LoVo (cell line): ENCODE measurements at regions not wholly inside any gene's neighbourhood (a gene's known extent, or its start where the extent isn't known, plus 50 kb on each side); places are given as distances from the start of the nearest gene placed in this dataset.
"Not testable (repeated sequence)": the region's sequence is repeated elsewhere in the genome, so short reads cannot be mapped to it uniquely, and the experiment has no call there.

Source experiments
- DNase-seq: peaks from one replicate; pipeline ENCODE4 v3.0.0-alpha.2; 2016; ENCODE audit warnings: low spot score

DNA sequence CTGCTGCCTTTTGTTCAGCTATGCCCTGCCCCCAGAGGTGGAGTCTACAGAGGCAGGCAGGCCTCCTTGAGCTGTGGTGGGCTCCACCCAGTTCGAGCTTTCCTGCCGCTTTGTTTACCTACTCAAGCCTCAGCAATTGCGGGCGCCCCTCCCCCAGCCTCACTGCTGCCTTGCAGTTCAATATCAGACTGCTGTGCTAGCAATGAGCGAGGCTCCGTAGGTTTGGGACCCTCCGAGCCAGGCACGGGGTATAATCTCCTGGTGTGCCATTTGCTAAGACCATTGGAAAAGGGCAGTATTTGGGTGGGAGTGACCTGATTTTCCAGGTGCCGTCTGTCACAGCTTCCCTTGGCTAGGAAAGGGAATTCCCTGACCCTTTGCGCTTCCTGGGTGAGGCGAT is 51.9 kb downstream of the DIPK2A start:
- DNase-seq: not testable (repeated sequence)

DNA sequence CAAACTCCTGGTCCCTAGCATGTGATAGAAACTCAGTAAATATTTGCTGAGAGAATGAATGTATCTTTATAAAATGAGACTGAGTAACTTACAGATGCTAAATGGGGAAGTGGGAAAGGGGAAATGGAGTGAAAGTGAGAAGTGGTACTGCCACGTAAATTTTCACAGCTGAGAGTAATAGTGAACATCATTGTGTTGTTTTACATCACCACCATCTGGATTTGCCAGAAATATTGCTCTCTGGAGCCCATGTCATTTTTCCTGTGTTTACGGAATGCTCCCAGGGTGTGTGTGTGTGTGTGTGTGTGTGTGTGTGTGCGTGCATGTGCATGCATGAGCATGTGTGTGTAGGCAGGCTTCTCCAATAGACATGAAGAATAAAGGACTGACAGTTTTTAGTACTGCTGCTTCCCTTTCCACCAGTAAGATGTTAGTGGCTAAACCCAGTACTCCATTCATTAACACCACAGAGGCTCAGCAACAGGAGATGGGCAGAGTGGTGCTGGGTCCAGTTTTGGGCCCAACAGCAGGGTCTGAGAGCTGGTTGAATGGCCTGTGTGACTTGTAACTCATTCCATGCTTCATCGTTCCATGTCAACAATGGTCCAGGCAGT is 57.3 kb downstream of the DIPK2A start:
- no peak for DNase-seq

DNA sequence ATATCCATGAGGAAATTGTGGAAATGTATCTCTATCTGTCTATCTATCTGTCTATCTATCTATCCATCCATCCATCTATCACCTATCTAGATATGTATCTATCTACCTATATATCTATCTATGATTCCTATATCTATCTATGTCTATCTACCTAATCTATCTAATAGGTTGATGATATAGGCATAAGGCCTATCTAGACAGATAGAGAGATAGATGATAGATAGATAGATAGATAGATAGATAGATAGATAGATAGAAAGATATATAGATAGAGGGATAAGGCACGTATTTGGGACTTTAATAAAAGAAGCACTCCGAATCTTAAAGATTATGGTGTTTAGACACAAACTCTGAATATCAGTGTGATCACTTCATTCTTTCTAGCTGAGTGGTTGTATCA is 58.1 kb downstream of the DIPK2A start:
- DNase-seq: no peak

DNA sequence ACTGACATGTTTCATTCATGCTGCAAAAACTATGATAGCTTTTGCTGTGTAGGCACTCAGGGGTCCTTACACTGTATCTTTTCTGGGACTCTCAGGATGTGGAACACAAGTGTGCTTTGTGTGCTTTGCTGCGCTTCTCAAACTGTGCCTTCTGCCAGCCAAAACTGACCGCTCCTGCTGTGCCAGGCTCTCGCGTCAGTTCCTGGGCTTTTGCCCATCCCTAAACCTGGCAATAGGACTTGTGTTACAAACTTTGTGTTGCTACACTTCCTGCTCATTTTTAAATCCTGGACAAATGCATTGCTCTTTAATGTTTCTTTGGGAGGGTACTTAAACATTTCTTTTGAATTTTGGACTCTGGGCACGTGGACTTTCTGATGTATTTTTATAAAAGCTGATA is 60.3 kb downstream of the DIPK2A start:
- DNase-seq: no peak

DNA sequence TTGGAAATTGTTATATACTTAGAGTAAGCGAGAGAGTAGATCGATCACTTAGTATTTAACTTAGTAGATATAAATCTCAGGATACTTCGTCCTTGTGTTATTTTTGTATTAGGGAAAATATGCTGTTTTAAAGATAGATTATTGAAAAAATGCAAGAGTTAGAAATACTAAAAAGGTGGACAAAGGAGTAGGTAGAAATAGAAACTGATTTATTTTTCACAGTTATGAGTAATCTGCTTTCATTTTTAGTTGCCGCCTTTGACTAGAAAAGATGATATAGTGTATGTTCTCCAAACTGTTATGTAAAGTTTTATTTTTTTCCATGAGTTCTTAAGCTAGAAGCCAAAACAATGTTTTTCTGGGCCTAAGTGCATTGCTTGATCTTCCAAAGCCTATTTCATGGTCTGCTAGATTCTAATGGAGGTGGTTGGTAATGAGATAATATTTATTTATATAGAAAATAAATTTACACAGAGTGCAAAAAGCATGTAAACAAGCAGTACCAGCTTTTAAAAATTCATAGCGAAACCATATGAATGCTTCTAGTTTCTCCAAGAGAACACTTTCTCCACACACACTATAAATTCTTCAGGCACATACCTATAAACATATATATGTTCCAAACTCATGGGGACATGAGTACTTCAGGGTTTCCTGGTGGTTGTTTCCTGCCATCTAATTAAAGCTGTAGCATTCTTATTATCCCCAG is 61.1 kb downstream of the DIPK2A start:
- no peak for DNase-seq

DNA sequence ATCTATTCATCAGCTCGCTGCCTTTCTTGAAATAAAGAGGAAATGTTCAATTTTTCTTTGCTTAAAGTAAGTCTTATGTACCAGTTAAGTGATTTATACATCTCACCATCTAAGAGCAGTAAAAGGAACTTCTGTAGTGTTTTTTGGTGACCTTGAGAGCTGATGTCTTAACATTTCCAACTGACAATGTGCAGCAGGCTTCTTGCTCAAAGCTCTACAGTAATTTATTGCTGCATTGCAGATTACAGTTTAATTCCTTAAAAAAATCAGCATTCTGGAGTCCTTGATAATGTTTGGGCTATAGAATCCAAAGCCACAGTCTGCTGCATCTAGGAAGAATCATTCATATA is 61.6 kb downstream of the DIPK2A start:
- DNase-seq: no peak

DNA sequence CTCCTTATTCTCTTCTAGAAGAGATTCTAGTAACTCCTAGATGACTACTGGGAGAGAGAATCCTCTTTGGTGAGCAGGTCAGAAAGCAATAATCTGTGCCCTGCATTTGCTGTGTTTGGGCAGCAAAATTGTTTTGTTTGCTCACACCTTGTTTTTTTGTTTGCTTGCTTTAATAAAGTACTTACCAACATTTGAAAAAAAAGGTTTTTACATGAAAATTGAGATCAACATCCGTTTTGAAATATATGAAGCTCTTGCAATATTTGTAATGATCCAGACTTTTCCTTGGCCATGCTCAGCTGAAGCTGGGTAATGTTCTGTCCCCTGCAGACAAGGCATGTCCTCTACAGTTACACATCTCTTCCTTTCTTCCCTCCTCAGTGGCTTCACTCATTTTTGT is 62.2 kb downstream of the DIPK2A start:
- no peak for DNase-seq

DNA sequence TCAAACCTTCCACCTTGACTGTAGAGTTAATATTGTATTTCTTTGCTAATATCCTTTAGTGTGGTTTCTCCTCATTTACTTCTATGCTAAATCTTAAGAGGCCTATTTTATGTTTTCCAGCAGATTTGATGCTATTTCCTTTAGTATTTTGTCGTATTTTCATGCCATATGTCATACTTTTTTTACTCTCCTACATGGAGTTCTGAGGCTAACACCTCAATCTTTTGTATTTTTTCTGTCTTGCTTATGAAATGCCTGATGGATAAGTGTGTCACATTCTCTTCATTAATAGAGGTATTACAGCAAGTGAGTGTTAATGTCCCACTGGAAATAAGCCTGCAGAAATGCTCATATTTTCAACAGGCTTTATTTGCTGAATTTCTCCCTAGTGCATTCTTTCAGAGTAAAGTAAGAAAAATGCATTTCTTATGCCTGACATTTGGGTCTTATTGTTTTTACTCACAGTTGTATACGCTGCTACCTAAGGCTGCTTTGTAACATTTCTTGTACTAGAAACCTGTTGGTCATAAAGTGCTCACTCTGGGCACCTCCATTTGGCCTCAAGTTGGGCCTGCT is 63.2 kb downstream of the DIPK2A start:
- no peak for DNase-seq

DNA sequence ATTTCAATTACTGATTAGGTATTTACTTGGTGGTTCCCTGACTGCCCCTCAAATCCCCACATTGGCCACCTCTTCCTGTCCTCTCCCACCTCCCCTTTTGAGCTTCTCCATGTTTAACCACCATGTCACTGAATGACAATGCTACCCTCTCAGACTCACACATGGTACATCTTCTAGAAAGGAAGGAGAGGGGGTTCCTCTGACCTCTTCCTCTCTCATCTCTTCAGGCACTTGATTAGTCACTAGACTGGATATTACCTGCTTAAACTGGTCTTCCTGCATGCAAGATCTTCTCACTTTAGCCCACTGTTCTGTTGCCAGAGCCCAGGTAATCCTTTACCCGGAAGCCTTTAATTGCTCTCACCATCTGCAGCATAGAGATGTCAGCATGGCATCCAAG is 64.9 kb downstream of the DIPK2A start:
- no peak for DNase-seq

DNA sequence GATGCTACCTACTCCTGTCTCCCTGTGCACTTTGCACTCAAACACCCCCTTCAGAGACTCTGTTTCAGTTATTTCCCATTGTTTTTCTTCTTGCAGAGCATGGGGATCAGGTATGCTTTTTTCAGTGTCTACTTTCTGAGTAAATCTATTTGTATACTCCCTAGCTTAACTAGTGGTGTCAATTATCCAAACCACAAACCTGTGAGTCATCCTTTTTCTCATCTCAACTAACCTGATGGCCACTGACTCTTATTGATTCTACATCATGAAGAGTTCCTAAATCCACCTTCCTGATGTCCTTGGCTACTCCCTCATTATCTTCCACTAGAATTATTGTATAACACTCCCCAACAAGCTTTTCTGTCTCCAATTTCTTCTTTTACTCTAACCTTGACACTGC is 68.0 kb downstream of the DIPK2A start:
- no peak for DNase-seq

DNA sequence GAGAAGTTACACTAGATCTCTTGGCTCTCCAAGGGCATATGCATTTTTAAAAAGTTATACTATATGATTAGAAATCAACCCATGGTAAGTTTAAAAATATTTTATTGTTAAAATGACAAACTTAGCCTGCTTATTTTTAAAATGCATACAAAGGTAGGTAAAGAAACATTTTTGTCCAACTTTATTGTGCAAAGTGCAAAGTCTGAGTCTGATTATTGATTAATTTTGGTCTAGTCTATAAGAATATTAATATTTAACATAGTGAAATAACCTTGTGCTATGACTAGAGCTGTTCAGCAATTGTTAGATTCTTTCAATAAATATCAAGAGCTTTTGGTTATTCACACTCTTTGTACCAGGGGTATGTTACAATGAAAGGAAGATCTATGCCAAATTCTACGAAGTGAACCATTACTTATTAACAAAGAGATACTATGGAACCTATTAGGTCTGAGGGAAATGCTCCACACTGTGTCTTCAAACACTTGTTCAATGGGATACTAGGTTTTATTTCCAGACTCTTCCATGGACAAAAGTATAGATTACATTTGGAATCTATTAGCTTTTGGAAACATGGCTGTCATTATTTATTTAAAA is 70.4 kb downstream of the DIPK2A start:
- no peak for DNase-seq

DNA sequence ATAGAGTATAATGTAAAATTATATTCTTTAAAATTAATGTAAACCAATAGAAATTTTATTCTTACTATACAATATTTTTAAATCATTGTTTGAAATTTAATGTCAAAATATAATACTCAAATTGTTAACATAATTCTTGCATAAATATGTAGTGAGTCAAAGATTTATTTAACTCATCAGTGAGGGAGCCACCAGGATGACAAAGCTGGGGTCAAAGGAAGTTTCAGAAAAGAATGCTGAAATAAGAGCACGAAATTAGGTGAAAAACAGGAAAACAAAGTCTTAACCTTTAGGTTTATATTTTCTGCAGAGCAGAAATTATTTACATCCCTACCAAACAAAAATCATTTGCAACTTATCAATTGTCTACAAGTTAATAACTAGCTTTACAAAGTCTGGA is 74.1 kb downstream of the DIPK2A start:
- no peak for DNase-seq

DNA sequence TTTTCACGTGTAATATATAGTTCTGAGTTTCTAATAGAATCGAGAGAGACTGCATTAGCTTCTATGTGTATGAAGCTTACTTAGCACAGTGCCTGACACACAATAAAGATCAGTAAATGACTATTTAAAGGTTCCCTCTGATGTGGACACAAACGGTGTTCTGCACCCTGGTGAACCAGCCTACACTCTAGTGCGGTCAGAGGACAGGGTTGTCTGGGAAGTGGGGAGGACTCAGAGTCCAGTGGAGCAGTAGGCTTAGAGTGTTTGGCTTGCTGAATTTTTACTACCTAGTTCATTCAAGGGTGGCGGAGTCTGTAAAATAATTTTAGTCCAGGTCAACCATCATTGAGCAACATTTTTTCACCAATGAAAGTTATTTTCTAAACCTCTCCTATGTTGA is 77.8 kb downstream of the DIPK2A start:
- no peak for DNase-seq

DNA sequence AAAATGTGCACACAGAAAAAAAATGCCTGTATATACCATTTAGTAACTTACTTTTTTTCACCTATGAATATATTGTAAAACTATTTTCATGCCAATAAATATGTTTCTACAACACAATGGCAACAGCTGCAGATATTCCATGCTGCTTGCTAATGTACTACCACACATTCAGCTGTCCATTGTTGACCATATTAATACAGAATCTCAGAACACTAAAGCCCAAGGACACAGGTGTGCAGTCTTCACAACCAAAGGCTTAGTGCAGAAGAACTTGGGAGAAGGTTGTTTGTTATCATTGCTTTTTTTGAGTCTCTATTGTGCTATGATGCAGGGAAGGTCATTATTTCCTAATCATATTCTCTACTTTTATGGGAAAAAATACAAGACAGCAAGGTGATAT is 79.6 kb downstream of the DIPK2A start:
- DNase-seq: no peak

DNA sequence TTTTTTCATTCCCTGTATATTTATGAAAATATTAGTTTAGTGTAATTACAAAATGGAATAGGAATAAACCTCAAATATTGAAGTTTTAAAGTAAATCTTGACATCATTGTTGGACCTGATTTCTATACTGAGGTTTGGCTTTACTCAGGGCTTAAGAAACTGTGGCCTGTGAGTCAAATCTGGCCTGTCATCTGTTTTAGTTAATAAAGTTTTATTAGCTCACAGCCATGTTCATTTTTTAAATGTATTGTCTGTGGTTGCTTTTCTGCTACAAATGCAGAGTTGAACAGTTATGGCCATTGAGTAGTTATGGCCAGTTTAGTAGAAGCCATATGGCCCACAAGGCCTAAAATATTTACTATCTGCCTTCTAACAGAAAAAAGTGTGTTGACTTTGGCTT is 80.7 kb downstream of the DIPK2A start:
- no peak for DNase-seq

DNA sequence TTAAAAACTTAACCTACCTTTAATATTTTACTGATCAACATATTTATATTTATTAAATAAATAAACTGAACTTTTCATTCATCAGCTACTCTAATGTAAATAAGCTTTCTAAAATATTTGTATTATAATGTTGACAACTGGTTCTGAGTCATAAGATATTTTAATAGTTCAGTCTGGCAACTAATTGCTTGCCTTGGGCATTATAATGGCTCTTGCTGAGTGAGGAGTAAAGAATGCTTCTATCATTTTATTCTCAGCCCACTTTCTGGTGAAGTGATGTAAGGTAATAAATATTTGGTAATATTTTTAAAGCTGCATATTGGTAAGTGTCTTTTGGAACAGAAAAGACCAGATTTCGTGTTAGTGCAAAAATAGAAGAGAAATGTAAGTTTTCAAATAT is 81.5 kb downstream of the DIPK2A start:
- no peak for DNase-seq

DNA sequence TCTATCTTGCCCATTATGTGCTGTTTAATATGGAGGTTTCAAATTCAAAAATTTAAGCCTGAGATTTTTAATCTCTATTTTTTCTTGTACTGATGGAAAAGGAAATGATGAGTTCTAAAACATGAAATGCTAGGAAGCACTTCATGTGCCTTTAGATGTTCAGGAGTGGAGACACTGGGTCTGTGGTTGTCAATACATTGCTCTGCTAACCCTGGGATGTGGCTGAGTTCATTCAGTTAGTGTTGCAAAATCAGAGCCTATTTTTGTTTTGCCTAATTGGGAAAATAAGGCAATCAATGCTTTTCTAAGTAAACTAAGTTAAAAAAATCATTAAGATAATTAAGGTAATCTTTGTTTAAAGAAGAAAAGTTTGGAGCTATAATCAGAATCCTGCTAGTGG is 83.1 kb downstream of the DIPK2A start:
- DNase-seq: no peak

DNA sequence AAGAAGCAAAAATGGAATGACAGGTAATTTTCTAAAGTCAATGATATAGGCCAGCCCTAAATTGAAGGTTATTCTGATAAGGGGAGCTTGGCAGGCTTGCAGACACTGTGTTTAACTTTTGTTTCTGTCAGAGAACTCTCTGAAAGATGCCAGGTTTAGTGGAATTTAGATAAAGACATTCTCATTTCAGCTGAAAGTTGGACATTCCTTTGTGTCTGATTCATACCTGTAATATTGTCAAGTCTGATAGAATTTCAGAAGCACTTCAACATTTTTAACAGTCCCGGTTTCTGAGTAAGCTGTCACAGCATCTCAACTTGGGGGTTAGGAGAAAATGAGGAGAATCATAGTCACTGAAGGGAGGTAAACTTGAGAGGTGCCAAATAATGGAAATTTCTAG is 84.0 kb downstream of the DIPK2A start:
- DNase-seq: no peak

DNA sequence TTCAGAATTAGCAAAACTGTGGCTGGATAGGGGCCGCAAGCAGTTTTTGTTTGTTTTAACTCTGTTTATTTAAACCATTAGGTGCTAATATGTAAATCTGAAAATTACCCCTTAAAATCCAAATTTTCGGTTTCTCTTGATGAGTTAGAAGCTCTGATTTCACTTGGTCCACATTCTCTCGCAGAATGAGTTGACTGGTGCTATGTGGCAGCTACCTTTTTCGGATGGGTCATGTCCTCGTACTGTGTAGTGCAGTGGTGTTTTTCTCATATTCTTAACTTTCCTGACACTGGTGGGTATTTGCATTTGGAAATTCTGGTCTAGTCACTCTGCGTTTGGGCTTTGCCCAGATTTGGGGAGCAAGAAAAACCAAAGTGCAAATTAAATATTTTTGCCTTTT is 87.1 kb downstream of the DIPK2A start:
- no peak for DNase-seq

DNA sequence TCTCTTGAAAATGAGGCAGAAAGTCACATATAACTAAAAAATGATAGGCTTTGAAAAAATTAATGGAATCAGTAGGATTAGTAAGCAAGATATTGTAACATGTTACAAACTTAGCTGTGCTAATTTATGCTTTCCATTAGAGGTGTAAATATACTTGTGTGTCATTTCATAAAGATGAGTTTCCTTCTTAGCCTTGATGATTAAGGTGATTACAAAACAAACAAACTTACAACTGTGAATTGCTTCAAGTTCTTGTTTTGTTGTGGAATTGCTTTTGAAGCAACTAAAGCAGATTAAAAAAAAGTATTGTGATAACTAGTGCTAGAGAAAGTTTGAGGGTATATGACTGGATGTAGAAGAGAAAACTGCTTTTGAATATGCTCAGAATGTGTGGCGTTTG is 87.9 kb downstream of the DIPK2A start:
- no peak for DNase-seq

DNA sequence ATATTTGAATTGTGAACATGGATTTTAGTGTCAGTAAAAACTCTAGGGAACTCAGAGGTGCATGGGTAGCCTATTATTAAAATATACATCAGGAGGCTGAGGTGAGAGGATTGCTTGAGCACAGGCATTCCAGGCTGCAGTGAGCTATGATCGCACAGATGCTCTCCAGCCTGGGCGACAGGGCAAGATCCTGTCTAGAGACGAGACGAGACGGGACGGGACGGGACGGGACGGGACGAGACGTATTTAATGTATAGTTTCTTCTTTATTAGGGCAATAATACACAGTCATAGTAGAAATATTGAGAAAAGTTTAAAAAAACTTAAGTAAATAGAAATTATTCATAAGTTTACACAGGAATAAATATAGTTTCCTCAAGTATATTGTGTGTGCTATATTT is 89.3 kb downstream of the DIPK2A start:
- no peak for DNase-seq

DNA sequence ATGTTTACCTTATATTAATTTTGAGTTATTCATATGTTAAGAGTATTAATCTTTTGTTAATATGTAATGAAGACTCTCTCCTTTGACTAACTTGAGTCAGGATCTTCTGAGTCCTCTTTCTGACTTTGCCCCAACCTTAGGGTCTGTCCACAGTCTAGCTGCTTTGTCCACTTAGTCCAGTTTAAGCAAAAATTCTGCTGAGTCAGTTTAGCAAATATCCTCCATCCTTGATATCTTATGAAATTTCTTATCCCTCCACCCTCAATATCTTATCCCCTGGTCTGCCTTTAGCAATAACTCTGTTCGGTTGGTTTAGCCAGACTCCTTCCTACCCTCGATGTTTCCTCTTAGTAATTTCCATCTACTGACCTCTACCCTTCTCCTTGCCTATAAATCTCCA is 91.7 kb downstream of the DIPK2A start:
- DNase-seq: no peak

DNA sequence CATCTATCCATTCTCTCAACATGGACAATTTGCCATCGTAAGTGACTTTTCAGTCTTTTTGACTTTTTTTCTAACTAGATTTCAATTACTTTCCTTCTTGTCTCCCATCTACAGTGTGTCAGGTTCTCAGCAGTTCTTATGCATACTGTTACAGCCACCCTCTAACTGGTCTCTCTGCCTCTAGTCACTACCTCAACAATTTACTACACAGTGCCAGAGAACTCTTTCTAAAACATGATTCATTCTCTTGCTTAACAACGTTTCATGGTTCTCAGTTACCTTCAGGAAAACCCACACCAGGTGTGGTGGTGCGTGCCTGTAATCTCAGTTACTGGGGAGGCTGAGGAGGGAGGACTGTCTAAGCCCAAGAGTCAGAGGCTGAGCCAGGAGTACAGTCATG is 95.4 kb downstream of the DIPK2A start:
- DNase-seq: no peak

DNA sequence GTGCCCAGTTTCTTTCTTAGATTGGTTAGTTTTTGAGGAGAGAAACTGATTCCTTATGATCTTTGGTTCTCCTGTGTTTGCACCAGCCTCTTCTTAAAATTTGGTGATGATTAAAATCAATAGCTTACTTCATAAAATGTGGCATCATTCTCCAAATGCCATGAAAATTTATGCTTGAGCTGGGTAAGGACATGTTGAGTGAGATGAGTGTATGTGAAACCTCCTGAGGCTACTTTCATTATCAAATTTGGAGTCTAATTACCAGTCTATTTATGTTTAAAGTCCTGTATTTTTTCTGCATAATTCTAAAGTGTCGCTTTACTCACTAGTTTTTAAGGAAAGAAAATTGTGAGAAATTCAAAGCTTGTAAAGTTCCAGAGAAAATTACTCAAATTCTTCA is 102.1 kb downstream of the DIPK2A start:
- DNase-seq: no peak
